B cell (primary cell): ENCODE measurements at regions not wholly inside any gene's neighbourhood (a gene's known extent, or its start where the extent isn't known, plus 50 kb on each side); places are given as distances from the start of the nearest gene placed in this dataset.

Experiments used
- ATAC-seq: fragments of 200-7000 bp; cut with Tn5 transposase; one replicate; pipeline ENCODE4 v1.10.0; 2021; ENCODE audit warnings: low read depth, mild to moderate bottlenecking, moderate number of reproducible peaks, moderate library complexity
- CTCF ChIA-PET: fragments of 350-600 bp; sonication (Branson Sonifier 250); formaldehyde crosslinking; loops from one replicate; lab custom pipeline; 2021; ENCODE audit warnings: antibody characterized with exemption, inconsistent platforms; lab: Charles Lee
- POLR2A ChIA-PET: fragments of 350-600 bp; sonication (Branson Sonifier 250); formaldehyde crosslinking; loops from one replicate; lab custom pipeline; 2021; ENCODE audit warnings: antibody characterized with exemption; lab: Charles Lee
- DNase-seq: peaks from one replicate; pipeline ENCODE4 v3.0.0; 2013
- H2AFZ ChIP-seq: 2 replicates; pipeline ENCODE4 v1.6.1; 2012; ENCODE audit warnings: mild to moderate bottlenecking, low read depth, low read length; ENCODE audit not compliant: insufficient read depth, poor library complexity, severe bottlenecking
- H3K27ac ChIP-seq, 2 donors: 1 replicate in 1 of 2; 2 replicates in 1 of 2; pipeline ENCODE4 v1.5.1; 2012 to 2013; ENCODE audit warnings: low read length in 2 of 2, mild to moderate bottlenecking in 2 of 2, moderate library complexity in 1 of 2
- H3K27me3 ChIP-seq, 4 experiments: fragments of 200-600 bp in 1 of 4; sonication (generic) in 1 of 4; replicated peaks in 1 of 4; 1 replicate in 2 of 4; 2 replicates in 2 of 4; pipeline versions ENCODE4 v1.6.1 to v1.7.0; 2013 to 2016; ENCODE audit warnings: low read length in 3 of 4, mild to moderate bottlenecking in 2 of 4, mixed read lengths in 1 of 4, moderate library complexity in 1 of 4; ENCODE audit not compliant: insufficient read depth in 4 of 4, control insufficient read depth in 3 of 4; ENCODE audit errors: control extremely low read depth in 1 of 4
- H3K36me3 ChIP-seq, 2 experiments: replicated peaks in 1 of 2; 1 replicate in 1 of 2; 2 replicates in 1 of 2; pipeline versions ENCODE4 v1.6.1 to v1.7.1; 2013; ENCODE audit warnings: low read length in 1 of 2; ENCODE audit not compliant: insufficient read depth in 2 of 2, control insufficient read depth in 1 of 2; ENCODE audit errors: control extremely low read depth in 1 of 2, extremely low read depth in 1 of 2
- H3K4me1 ChIP-seq, 2 donors: fragments of 200-600 bp in 1 of 2; sonication (generic) in 1 of 2; 1 replicate in 1 of 2; 2 replicates in 1 of 2; pipeline versions ENCODE4 v1.5.1 to v1.6.1; 2013 to 2017; ENCODE audit warnings: low read length in 2 of 2; ENCODE audit not compliant: control insufficient read depth in 2 of 2, insufficient read depth in 2 of 2
- H3K4me2 ChIP-seq: replicated peaks from 2 replicates; pipeline ENCODE3; 2012; ENCODE audit warnings: mild to moderate bottlenecking, low read depth, low read length; ENCODE audit not compliant: poor library complexity, severe bottlenecking
- H3K4me3 ChIP-seq, 5 experiments: fragments of 200-600 bp in 1 of 5; sonication (generic) in 1 of 5; 1 replicate in 3 of 5; 2 replicates in 2 of 5; pipeline versions ENCODE4 v1.5.1 to v1.7.0; 2011 to 2016; ENCODE audit warnings: low read length in 4 of 5, mild to moderate bottlenecking in 4 of 5, low read depth in 2 of 5, control low read depth in 1 of 5, moderate library complexity in 1 of 5; ENCODE audit not compliant: insufficient read depth in 1 of 5; ENCODE audit errors: control extremely low read depth in 1 of 5, extremely low read depth in 1 of 5
- H3K79me2 ChIP-seq: fragments of 200-600 bp; sonication (generic); one replicate; pipeline ENCODE4 v1.6.0; 2016; ENCODE audit warnings: low read length; ENCODE audit not compliant: control insufficient read depth, insufficient read depth
- H3K9ac ChIP-seq: fragments of 200-600 bp; sonication (generic); 2 replicates; pipeline ENCODE4 v1.6.1; 2017; ENCODE audit warnings: mild to moderate bottlenecking, low read length, moderate library complexity
- H3K9me3 ChIP-seq, 3 donors: one replicate each; pipeline versions ENCODE4 v1.6.1 to v1.7.1; 2013; ENCODE audit warnings: low read length in 2 of 3; ENCODE audit not compliant: control insufficient read depth in 2 of 3, insufficient read depth in 1 of 3; ENCODE audit errors: control extremely low read depth in 1 of 3
- H4K20me1 ChIP-seq: 2 replicates; pipeline ENCODE4 v1.6.0; 2012; ENCODE audit warnings: mild to moderate bottlenecking, low read length; ENCODE audit not compliant: insufficient read depth, control insufficient read depth, poor library complexity, severe bottlenecking
- H3K27ac Mint-ChIP-seq: one replicate; pipeline ENCODE4 v1.8.0; 2021; ENCODE audit warnings: mixed read lengths
- H3K27me3 Mint-ChIP-seq: one replicate; pipeline ENCODE4 v1.8.0; 2021; ENCODE audit warnings: mixed read lengths
- H3K4me1 Mint-ChIP-seq: one replicate; pipeline ENCODE4 v1.8.0; 2021; ENCODE audit warnings: mixed read lengths
- H3K4me3 Mint-ChIP-seq: one replicate; pipeline ENCODE4 v1.8.0; 2021; ENCODE audit warnings: mixed read lengths
- H3K9me3 Mint-ChIP-seq: one replicate; pipeline ENCODE4 v1.8.0; 2022; ENCODE audit warnings: mixed read lengths; ENCODE audit not compliant: insufficient read depth
- EZH2 ChIP-seq: IDR thresholded peaks from 2 replicates; pipeline ENCODE4 v1.6.1; 2012; ENCODE audit warnings: borderline replicate concordance, low read depth, mild to moderate bottlenecking, moderate library complexity, low read length; ENCODE audit not compliant: insufficient read depth, poor library complexity, severe bottlenecking
- WGBS: methylation state at CpG from one replicate; pipeline ENCODE4 v1.1.5; 2013; ENCODE audit warnings: missing lambda C conversion rate; ENCODE audit not compliant: insufficient coverage; 5-methylcytosine and 5-hydroxymethylcytosine counted together
- intact Hi-C: fragments of 100-400 bp; cut with micrococcal nuclease; formaldehyde crosslinking; loops from one replicate; pipeline ENCODE4 v1.10.0; 2022
- TF ChIP-seq, protein P1 (sequence below): fragments of 200-600 bp; IDR thresholded peaks from one replicate; pipeline ENCODE4 v1.8.0; 2022; ENCODE audit warnings: antibody characterized with exemption, mild to moderate bottlenecking

DNA sequence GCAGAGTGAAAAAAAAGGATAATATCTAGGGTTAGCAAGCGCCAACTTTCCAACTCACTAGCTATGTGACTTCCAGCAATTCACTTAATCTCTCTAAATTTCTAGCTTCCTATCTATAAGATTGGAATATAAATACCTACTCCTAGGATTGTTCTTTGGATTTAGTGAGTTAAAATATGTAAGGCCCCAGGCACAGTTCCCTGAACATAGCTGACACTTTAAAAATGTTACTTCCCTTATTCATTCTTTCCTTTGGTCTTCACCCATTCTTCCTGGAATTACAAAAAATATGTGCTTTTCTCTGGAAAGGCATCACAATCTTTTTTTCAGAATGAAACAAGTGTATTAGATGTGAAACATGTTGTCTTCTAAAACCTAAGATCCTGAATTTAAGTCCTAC is 365.7 kb downstream of the RBM43 start:
- Histone ChIP-seq H3K4me3 (no peak overlapping the region), H3K36me3 (no peaks in the 10 kb centered on the region), H3K27ac (no peak overlapping the region), H3K9me3 (peaks cover 0 to 7% (median 0%) of the 10 kb centered on the region in 3 donors), H4K20me1 (no peaks in the 10 kb centered on the region), H3K4me1 (no peaks in the 10 kb centered on the region), H3K79me2 (no peaks in the 10 kb centered on the region), H3K27me3 (no peaks in the 10 kb centered on the region), H3K9ac (no peak overlapping the region), H2AFZ (no peak overlapping the region), H3K4me2 (no peak overlapping the region)
- intact Hi-C loops = no loop called here
- no CpG with 5 or more reads among the region's 1 CpG for WGBS
- no peak for ATAC-seq
- Mint-ChIP-seq H3K4me1 (no peaks in the 10 kb centered on the region), H3K4me3 (no peak overlapping the region), H3K27me3 (no peaks in the 10 kb centered on the region), H3K27ac (no peak overlapping the region), H3K9me3 (peaks cover 2% of the 10 kb centered on the region)
- ChIA-PET CTCF (no interaction called here), POLR2A (no interaction called here)
- no peak for TF ChIP-seq EZH2
- TF ChIP-seq, protein P1, sequence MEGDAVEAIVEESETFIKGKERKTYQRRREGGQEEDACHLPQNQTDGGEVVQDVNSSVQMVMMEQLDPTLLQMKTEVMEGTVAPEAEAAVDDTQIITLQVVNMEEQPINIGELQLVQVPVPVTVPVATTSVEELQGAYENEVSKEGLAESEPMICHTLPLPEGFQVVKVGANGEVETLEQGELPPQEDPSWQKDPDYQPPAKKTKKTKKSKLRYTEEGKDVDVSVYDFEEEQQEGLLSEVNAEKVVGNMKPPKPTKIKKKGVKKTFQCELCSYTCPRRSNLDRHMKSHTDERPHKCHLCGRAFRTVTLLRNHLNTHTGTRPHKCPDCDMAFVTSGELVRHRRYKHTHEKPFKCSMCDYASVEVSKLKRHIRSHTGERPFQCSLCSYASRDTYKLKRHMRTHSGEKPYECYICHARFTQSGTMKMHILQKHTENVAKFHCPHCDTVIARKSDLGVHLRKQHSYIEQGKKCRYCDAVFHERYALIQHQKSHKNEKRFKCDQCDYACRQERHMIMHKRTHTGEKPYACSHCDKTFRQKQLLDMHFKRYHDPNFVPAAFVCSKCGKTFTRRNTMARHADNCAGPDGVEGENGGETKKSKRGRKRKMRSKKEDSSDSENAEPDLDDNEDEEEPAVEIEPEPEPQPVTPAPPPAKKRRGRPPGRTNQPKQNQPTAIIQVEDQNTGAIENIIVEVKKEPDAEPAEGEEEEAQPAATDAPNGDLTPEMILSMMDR = no peak
- no peak for DNase-seq

DNA sequence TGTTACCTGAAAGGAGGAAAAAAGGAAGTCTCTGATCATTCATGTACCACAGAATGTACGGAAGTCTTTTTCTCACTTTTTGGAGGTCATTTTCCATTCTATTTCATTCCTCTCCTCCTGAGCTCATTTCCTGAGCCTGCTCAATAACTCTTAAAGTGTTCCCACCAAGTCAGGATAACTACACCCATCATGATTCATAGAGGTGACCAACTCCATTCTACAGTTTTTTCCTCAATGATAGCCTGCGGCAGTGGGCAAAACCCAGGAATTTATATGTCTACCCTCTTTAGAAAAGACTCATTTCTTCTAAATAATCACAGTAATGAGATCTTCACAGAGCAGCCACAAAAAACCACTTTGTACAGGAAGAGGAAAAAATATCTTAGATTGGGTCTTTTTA is 372.5 kb downstream of the RBM43 start:
- no peak overlapping the region for H3K4me3 Mint-ChIP-seq
- H3K27ac Mint-ChIP-seq = no peak overlapping the region
- H3K9me3 ChIP-seq = no peaks in the 10 kb centered on the region
- DNase-seq (no peak), ATAC-seq (no peak)
- intact Hi-C loops = no loop called here
- no peaks in the 10 kb centered on the region for H3K4me1 Mint-ChIP-seq
- POLR2A ChIA-PET = no interaction called here
- no peaks in the 10 kb centered on the region for H3K27me3 ChIP-seq
- H3K27ac ChIP-seq = no peak overlapping the region
- H3K4me1 ChIP-seq = no peaks in the 10 kb centered on the region
- CTCF ChIA-PET = no interaction called here
- no peak overlapping the region for H2AFZ ChIP-seq
- H4K20me1 ChIP-seq = no peaks in the 10 kb centered on the region
- no peaks in the 10 kb centered on the region for H3K36me3 ChIP-seq
- TF ChIP-seq EZH2 = no peak
- TF ChIP-seq, protein P1 = no peak
- WGBS = 100% methylated on average over 2 of the region's 2 CpGs
- no peaks in the 10 kb centered on the region for H3K79me2 ChIP-seq
- no peak overlapping the region for H3K4me2 ChIP-seq
- H3K27me3 Mint-ChIP-seq = no peaks in the 10 kb centered on the region
- H3K4me3 ChIP-seq = no peak overlapping the region
- no peak overlapping the region for H3K9ac ChIP-seq
- H3K9me3 Mint-ChIP-seq = no peaks in the 10 kb centered on the region
